ENCODE measurements at regions not wholly inside any gene's neighbourhood (a gene's known extent, or its start where the extent isn't known, plus 50 kb on each side); places are given as distances from the start of the nearest gene placed in this dataset.

DNA sequence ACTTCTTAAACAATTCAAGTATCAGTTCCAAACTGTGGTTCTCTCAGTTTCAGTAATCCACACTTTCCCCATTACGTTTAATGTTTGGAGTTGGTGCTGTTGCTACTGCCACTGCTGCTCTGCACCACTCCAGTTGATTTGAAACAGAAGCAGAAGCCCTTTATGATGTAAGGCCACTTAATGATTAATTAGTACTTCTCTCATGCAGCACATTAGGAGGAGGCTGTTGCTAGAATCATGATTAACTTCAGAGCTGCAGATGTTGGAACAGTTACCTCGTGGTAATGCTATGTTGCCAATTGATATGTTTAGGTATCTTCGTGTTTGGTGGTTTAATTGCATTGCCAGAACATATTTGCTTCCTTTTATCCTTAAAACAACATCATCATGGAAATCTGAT, 986.2 kb upstream of the CITED2 start:
- ATAC-seq, result no peak
- H3K4me3 ChIP-seq, result no peak overlapping the region
- intact Hi-C loops (cut with micrococcal nuclease) (no loop called here), in situ Hi-C loops (cut with MboI) (no loop called here)
- no peak for FAIRE-seq
- DNase-seq (ENCODE audit: extremely low read depth in 1 of 4, low spot score in 3 of 4), result no peak
- H4K20me1 ChIP-seq (replicated peaks; ENCODE audit: control insufficient read depth, insufficient read depth, low read length), result no peaks in the 10 kb centered on the region
- H3K4me2 ChIP-seq (ENCODE audit: insufficient read depth, low read length), result no peak overlapping the region
- POLR2A ChIA-PET, result no interaction called here
- BruUV-seq (replicated peaks), result no TSS peak
- no peaks in the 10 kb centered on the region; the same call in 1 of the 2 replicates for H3K9me3 ChIP-seq (replicated peaks; ENCODE audit: control insufficient read depth, insufficient read depth, low read depth, low read length)
- H3K27me3 ChIP-seq (ENCODE audit: control insufficient read depth in 2 of 2, insufficient read depth in 2 of 2, low read length in 2 of 2), result no peaks in the 10 kb centered on the region
- WGBS (ENCODE audit: insufficient coverage, low coverage, missing lambda C conversion rate), result 47% methylated on average over 3 of the region's 3 CpGs
- no peaks in the 10 kb centered on the region for H3K4me1 ChIP-seq (replicated peaks in 1 of 2; ENCODE audit: control insufficient read depth in 2 of 2, insufficient read depth in 2 of 2, low read length in 2 of 2)
- no peak overlapping the region for H3K27ac ChIP-seq (ENCODE audit: extremely low read depth, low read depth, low read length)
- no peak overlapping the region for H2AFZ ChIP-seq (ENCODE audit: low read depth, low read length)
- H3K9ac ChIP-seq (ENCODE audit: insufficient read depth in 1 of 2, low read depth in 2 of 2, low read length in 2 of 2), result no peak overlapping the region
- TF ChIP-seq BMI1 (IDR thresholded peaks at IDR 0.05; ENCODE audit: low read length), result no peak
- H3K79me2 ChIP-seq (ENCODE audit: control insufficient read depth, insufficient read depth, low read length), result no peaks in the 10 kb centered on the region
- H3K9me1 ChIP-seq (ENCODE audit: control insufficient read depth, insufficient read depth, low read length), result no peaks in the 10 kb centered on the region
- CTCF ChIA-PET (ENCODE audit: low intra/inter-chr PET ratio), result no interaction called here
- no peaks in the 10 kb centered on the region for H3K36me3 ChIP-seq (ENCODE audit: control insufficient read depth, insufficient read depth, low read length)

GRCh38 chr6:140355476-140355875, 981.0 kb upstream of the CITED2 start:
- Histone ChIP-seq H3K27me3 (ENCODE audit: control insufficient read depth in 2 of 2, insufficient read depth in 2 of 2, low read length in 2 of 2) (no peaks in the 10 kb centered on the region), H3K79me2 (ENCODE audit: control insufficient read depth, insufficient read depth, low read length) (no peaks in the 10 kb centered on the region), H3K27ac (ENCODE audit: extremely low read depth, low read depth, low read length) (no peak overlapping the region), H3K9ac (ENCODE audit: insufficient read depth in 1 of 2, low read depth in 2 of 2, low read length in 2 of 2) (no peak overlapping the region), H3K9me3 (replicated peaks; ENCODE audit: control insufficient read depth, insufficient read depth, low read depth, low read length) (no peaks in the 10 kb centered on the region), H3K4me2 (ENCODE audit: insufficient read depth, low read length) (no peak overlapping the region), H3K36me3 (ENCODE audit: control insufficient read depth, insufficient read depth, low read length) (no peaks in the 10 kb centered on the region), H2AFZ (ENCODE audit: low read depth, low read length) (no peak overlapping the region), H4K20me1 (replicated peaks; ENCODE audit: control insufficient read depth, insufficient read depth, low read length) (no peaks in the 10 kb centered on the region), H3K4me3 (no peak overlapping the region), H3K4me1 (replicated peaks in 1 of 2; ENCODE audit: control insufficient read depth in 2 of 2, insufficient read depth in 2 of 2, low read length in 2 of 2) (no peaks in the 10 kb centered on the region), H3K9me1 (ENCODE audit: control insufficient read depth, insufficient read depth, low read length) (no peaks in the 10 kb centered on the region)
- FAIRE-seq (no peak), DNase-seq (ENCODE audit: extremely low read depth in 1 of 4, low spot score in 3 of 4) (no peak), ATAC-seq (no peak)
- BruUV-seq (replicated peaks), result no TSS peak
- ChIA-PET POLR2A (interaction anchor here (2.4 kb wide), 1 partner anchor 11 kb away, joined by 9 read pairs; no protein-coding TSS in a partner anchor), CTCF (ENCODE audit: low intra/inter-chr PET ratio) (no interaction called here)
- TF ChIP-seq ILK (tag; IDR thresholded peaks at IDR 0.05; ENCODE audit: borderline replicate concordance, low read depth) (no peak), TAF1 (IDR thresholded peaks at IDR 0.05; ENCODE audit: control insufficient read depth, extremely low read depth, insufficient read depth, low read length, severe bottlenecking) (no peak), JUND (IDR thresholded peaks at IDR 0.05; ENCODE audit: borderline replicate concordance, low read depth, low read length) (no peak), JUND (tag; IDR thresholded peaks at IDR 0.05; ENCODE audit: borderline replicate concordance, low read depth, low read length) (no peak), RBM34 (IDR thresholded peaks at IDR 0.05; ENCODE audit: borderline replicate concordance, insufficient read depth, low read length) (no peak), ZNF707 (CRISPR knock-in tag; conservative IDR thresholded peaks at IDR 0.05) (no peak), CHD1 (IDR thresholded peaks at IDR 0.05; ENCODE audit: low read length) (no peak), ZNF699 (CRISPR knock-in tag; IDR thresholded peaks at IDR 0.05; ENCODE audit: insufficient replicate concordance) (no peak), STAT5B (CRISPR knock-in tag; IDR thresholded peaks at IDR 0.05) (no peak), NCOA6 (IDR thresholded peaks at IDR 0.05) (no peak), MTF1 (CRISPR knock-in tag; IDR thresholded peaks at IDR 0.05; ENCODE audit: borderline replicate concordance) (no peak), KAT7 (CRISPR knock-in tag; IDR thresholded peaks at IDR 0.05; ENCODE audit: borderline replicate concordance) (no peak)
- TF ChIP-seq, protein P1, sequence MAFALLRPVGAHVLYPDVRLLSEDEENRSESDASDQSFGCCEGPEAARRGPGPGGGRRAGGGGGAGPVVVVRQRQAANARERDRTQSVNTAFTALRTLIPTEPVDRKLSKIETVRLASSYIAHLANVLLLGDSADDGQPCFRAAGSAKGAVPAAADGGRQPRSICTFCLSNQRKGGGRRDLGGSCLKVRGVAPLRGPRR (CRISPR knock-in tag; IDR thresholded peaks at IDR 0.05), result no peak
- intact Hi-C loops (cut with micrococcal nuclease), result no loop called here
- in situ Hi-C loops (cut with MboI), result no loop called here
- WGBS (ENCODE audit: insufficient coverage, low coverage, missing lambda C conversion rate), result 14% methylated on average over 1 of the region's 1 CpG

Data from K562 (cell line).